WTC11 (cell line): ENCODE measurements at regions not wholly inside any gene's neighbourhood (a gene's known extent, or its start where the extent isn't known, plus 50 kb on each side); places are given as distances from the start of the nearest gene placed in this dataset.

Source experiments
- ATAC-seq: fragments of 200-7000 bp; cut with Tn5 transposase; 2 replicates; pipeline ENCODE4 v1.10.0; 2021; ENCODE audit warnings: mild to moderate bottlenecking, moderate library complexity
- CTCF ChIA-PET: fragments of 300-600 bp; sonication (Branson Sonifier 250); formaldehyde crosslinking; loops from one replicate; lab custom pipeline; 2021; ENCODE audit warnings: antibody characterized with exemption; lab: Charles Lee
- POLR2A ChIA-PET: fragments of 350-600 bp; sonication (Branson Sonifier 250); formaldehyde crosslinking; loops from one replicate; lab custom pipeline; 2021; ENCODE audit warnings: antibody characterized with exemption; lab: Charles Lee
- DNase-seq: peaks from one replicate; pipeline ENCODE4 v3.0.0; 2021; ENCODE audit warnings: low spot score
- H3K27ac Mint-ChIP-seq: 2 replicates; pipeline ENCODE4 v1.8.0; 2021; ENCODE audit warnings: mixed read lengths
- H3K27me3 Mint-ChIP-seq: 2 replicates; pipeline ENCODE4 v1.8.0; 2021; ENCODE audit warnings: low read depth, mild to moderate bottlenecking, moderate library complexity, mixed read lengths
- H3K36me3 Mint-ChIP-seq: 2 replicates; pipeline ENCODE4 v1.8.0; 2021; ENCODE audit warnings: mixed read lengths
- H3K4me1 Mint-ChIP-seq: 2 replicates; pipeline ENCODE4 v1.8.0; 2022; ENCODE audit warnings: mixed read lengths
- H3K4me3 Mint-ChIP-seq: 2 replicates; pipeline ENCODE4 v1.8.0; 2021; ENCODE audit warnings: mild to moderate bottlenecking, moderate library complexity, mixed read lengths
- H3K9me3 Mint-ChIP-seq: 2 replicates; pipeline ENCODE4 v1.8.0; 2021; ENCODE audit warnings: mixed read lengths
- ATF6 ChIP-seq: sonication (generic); formaldehyde crosslinking; IDR thresholded peaks from 2 replicates; pipeline ENCODE4 v1.8.1; 2023; ENCODE audit warnings: mild to moderate bottlenecking, missing genetic modification reagents
- CREM ChIP-seq: sonication (generic); formaldehyde crosslinking; IDR thresholded peaks from 2 replicates; pipeline ENCODE4 v1.8.1; 2022; ENCODE audit warnings: mild to moderate bottlenecking, missing genetic modification reagents, moderate library complexity
- E2F4 ChIP-seq: sonication (generic); formaldehyde crosslinking; IDR thresholded peaks from 2 replicates; pipeline ENCODE4 v1.8.1; 2022; ENCODE audit warnings: low read depth, mild to moderate bottlenecking, moderate library complexity, missing genetic modification reagents, borderline replicate concordance
- FOXP4 ChIP-seq: sonication (generic); formaldehyde crosslinking; IDR thresholded peaks from 2 replicates; pipeline ENCODE4 v1.8.0; 2022; ENCODE audit warnings: mild to moderate bottlenecking, missing genetic modification reagents
- GTF2I ChIP-seq: fragments of 250-450 bp; sonication (Bioruptor Pico); conservative IDR thresholded peaks from 2 replicates; pipeline ENCODE4 v1.4.0; 2021; ENCODE audit warnings: mild to moderate bottlenecking
- MXD4 ChIP-seq: fragments of 250-450 bp; sonication (Bioruptor Pico); IDR thresholded peaks from 2 replicates; pipeline ENCODE4 v1.8.0; 2021; ENCODE audit warnings: mild to moderate bottlenecking, moderate library complexity, borderline replicate concordance
- NFATC4 ChIP-seq: fragments of 250-450 bp; sonication (Bioruptor Pico); IDR thresholded peaks from 2 replicates; pipeline ENCODE4 v1.9.0; 2021; ENCODE audit warnings: mild to moderate bottlenecking
- NFE2L1 ChIP-seq: sonication (generic); formaldehyde crosslinking; IDR thresholded peaks from 2 replicates; pipeline ENCODE4 v1.8.1; 2023; ENCODE audit warnings: missing genetic modification reagents
- NR3C1 ChIP-seq: sonication (generic); formaldehyde crosslinking; conservative IDR thresholded peaks from 2 replicates; pipeline ENCODE4 v1.8.1; 2023; ENCODE audit warnings: low read depth, mild to moderate bottlenecking, missing genetic modification reagents
- OVOL2 ChIP-seq: fragments of 250-450 bp; sonication (Bioruptor Pico); IDR thresholded peaks from 2 replicates; pipeline ENCODE4 v1.9.0; 2021; ENCODE audit warnings: mild to moderate bottlenecking, borderline replicate concordance
- PREB ChIP-seq: sonication (generic); formaldehyde crosslinking; IDR thresholded peaks from 2 replicates; pipeline ENCODE4 v1.8.1; 2022; ENCODE audit warnings: mild to moderate bottlenecking, missing genetic modification reagents, moderate library complexity, borderline replicate concordance
- SP1 ChIP-seq: sonication (generic); formaldehyde crosslinking; conservative IDR thresholded peaks from 2 replicates; pipeline ENCODE4 v1.8.1; 2022; ENCODE audit warnings: missing genetic modification reagents
- STAT6 ChIP-seq: sonication (generic); formaldehyde crosslinking; conservative IDR thresholded peaks from 2 replicates; pipeline ENCODE4 v1.8.1; 2023; ENCODE audit warnings: mild to moderate bottlenecking, low read depth, missing genetic modification reagents, moderate library complexity
- TP53 ChIP-seq: sonication (generic); formaldehyde crosslinking; IDR thresholded peaks from 2 replicates; pipeline ENCODE4 v1.8.1; 2023; ENCODE audit warnings: mild to moderate bottlenecking, missing genetic modification reagents
- USF2 ChIP-seq: sonication (generic); formaldehyde crosslinking; IDR thresholded peaks from 2 replicates; pipeline ENCODE4 v1.8.1; 2023; ENCODE audit warnings: mild to moderate bottlenecking, missing genetic modification reagents, moderate library complexity
- ZMAT4 ChIP-seq: fragments of 250-450 bp; sonication (Bioruptor Pico); IDR thresholded peaks from 2 replicates; pipeline ENCODE4 v1.9.0; 2021; ENCODE audit warnings: mild to moderate bottlenecking
- ZNF232 ChIP-seq: sonication (generic); formaldehyde crosslinking; IDR thresholded peaks from 2 replicates; pipeline ENCODE4 v1.8.0; 2022; ENCODE audit warnings: mild to moderate bottlenecking, missing genetic modification reagents
- ZNF263 ChIP-seq: sonication (generic); formaldehyde crosslinking; IDR thresholded peaks from 2 replicates; pipeline ENCODE4 v1.8.1; 2022; ENCODE audit warnings: low read depth, mild to moderate bottlenecking, moderate library complexity, missing genetic modification reagents
- ZNF416 ChIP-seq: fragments of 250-450 bp; sonication (Bioruptor Pico); IDR thresholded peaks from 2 replicates; pipeline ENCODE4 v1.9.0; 2021; ENCODE audit warnings: mild to moderate bottlenecking, inconsistent platforms
- ZNF671 ChIP-seq: fragments of 250-450 bp; sonication (Bioruptor Pico); IDR thresholded peaks from 2 replicates; pipeline ENCODE4 v1.8.0; 2021; ENCODE audit warnings: mild to moderate bottlenecking

- H3K27ac Mint-ChIP-seq = no peak overlapping the region
- H3K4me1 Mint-ChIP-seq = no peaks in the 10 kb centered on the region
- ATAC-seq = no peak
- H3K9me3 Mint-ChIP-seq = no peaks in the 10 kb centered on the region
- H3K36me3 Mint-ChIP-seq = no peaks in the 10 kb centered on the region
- no peak for TF ChIP-seq USF2 (CRISPR knock-in tag)
- TF ChIP-seq SP1 (CRISPR knock-in tag) = no peak
- TF ChIP-seq STAT6 (CRISPR knock-in tag) = no peak
- TF ChIP-seq OVOL2 (CRISPR knock-in tag) = no peak
- TF ChIP-seq FOXP4 = no peak
- no peak for TF ChIP-seq MXD4 (CRISPR knock-in tag)
- no peak for TF ChIP-seq GTF2I (CRISPR knock-in tag)
- no peak for TF ChIP-seq PREB
- no peak for TF ChIP-seq ZNF671 (CRISPR knock-in tag)
- TF ChIP-seq TP53 = no peak
- no peak for TF ChIP-seq NFE2L1 (CRISPR knock-in tag)
- TF ChIP-seq, all 79 proteins: peak for 0
- Mint-ChIP-seq H3K27me3 (no peaks in the 10 kb centered on the region; the same call in 1 of the 2 replicates), H3K4me3 (no peak overlapping the region)
- POLR2A ChIA-PET = no interaction called here
- DNase-seq = no peak
- CTCF ChIA-PET = no interaction called here
These were observed 156.5 kb upstream of the DCN start for GRCh38 chr12:91339106-91339505.

GRCh38 chr12:91335699-91336098 is 153.1 kb upstream of the DCN start:
- Mint-ChIP-seq H3K36me3 (no peaks in the 10 kb centered on the region), H3K27me3 (no peaks in the 10 kb centered on the region; the same call in 1 of the 2 replicates), H3K4me1 (no peaks in the 10 kb centered on the region), H3K9me3 (no peaks in the 10 kb centered on the region), H3K27ac (no peak overlapping the region), H3K4me3 (no peak overlapping the region)
- POLR2A ChIA-PET = no interaction called here
- no peak for TF ChIP-seq ZMAT4
- no peak for TF ChIP-seq CREM (CRISPR knock-in tag)
- no peak for TF ChIP-seq ZNF232 (CRISPR knock-in tag)
- no peak for TF ChIP-seq E2F4
- TF ChIP-seq ATF6 (CRISPR knock-in tag) = no peak
- no peak for TF ChIP-seq ZNF416 (CRISPR knock-in tag)
- no peak for TF ChIP-seq NR3C1 (CRISPR knock-in tag)
- no peak for TF ChIP-seq ZNF263
- no peak for TF ChIP-seq NFATC4 (CRISPR knock-in tag)
- ATAC-seq (no peak), DNase-seq (no peak)
- CTCF ChIA-PET = interaction anchor here (1.5 kb wide), 1 partner anchor 9 kb away, joined by 3 read pairs; no protein-coding TSS in a partner anchor
